ENCODE measurements at regions not wholly inside any gene's neighbourhood (a gene's known extent, or its start where the extent isn't known, plus 50 kb on each side); places are given as distances from the start of the nearest gene placed in this dataset.

DNA sequence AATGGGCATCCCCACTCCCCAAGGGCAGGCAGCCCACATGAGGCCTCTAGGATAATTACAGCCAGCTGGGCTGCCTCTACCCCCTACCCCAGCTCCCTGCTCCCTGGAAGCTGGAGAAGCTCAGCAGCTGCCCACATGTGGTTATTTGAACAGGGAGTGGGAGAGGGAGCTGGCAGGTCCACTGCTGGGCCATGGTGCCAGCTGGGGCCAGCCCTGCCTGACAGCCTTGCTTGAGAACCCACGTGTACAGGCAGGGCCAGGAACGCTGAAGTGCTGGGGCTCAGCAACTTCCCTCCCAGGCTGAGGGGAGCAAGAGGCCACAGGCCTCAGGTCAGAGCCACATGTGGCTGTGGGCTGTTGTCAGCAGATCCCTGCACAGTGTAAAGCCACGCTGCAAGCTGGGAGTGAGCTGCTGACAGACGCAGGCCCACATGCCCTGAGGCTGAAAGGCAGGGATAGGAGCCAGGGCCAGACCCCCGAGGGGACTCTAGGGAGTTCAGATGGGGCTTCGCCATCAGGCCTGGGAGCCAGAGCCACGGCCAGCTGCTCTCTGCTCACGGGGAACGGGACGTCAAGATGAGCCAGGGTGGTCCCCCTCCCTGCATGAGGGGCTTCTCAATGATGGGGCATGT lies 129.0 kb downstream of the SYF2 start:
- no peak for DNase-seq (ENCODE audit: low spot score)

DNA sequence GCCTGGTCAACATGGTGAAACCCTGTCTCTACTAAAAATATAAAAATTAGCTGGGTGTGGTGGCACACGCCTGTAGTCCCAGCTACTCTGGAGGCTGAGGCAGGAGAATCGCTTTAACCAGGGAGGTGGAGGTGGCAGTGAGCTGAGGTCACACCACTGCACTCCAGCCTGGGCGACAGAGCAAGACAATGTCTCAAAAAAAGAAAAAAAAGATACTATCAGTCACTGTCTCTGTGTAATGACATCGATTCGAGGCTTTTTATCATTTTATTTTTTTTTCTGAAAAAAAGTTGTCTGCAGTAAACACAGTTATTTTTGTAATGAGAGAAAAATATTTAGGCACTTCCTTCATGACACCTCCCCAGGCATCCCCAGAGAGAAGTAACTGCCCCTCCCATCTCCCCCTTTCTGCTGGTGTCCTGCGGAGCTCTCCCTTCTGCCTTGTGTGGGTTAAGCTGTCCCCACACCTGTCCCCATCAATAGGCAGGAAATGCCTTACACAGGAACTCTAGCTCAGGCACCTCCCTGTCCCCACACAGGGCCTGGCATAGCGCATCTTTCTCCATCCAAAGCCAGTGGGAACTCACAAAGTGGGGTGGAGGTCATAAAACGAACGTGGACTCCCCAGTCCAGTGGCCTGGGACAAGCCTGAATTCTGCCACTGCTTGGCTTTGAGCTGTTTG lies 132.0 kb downstream of the SYF2 start:
- DNase-seq (ENCODE audit: low spot score): no peak

DNA sequence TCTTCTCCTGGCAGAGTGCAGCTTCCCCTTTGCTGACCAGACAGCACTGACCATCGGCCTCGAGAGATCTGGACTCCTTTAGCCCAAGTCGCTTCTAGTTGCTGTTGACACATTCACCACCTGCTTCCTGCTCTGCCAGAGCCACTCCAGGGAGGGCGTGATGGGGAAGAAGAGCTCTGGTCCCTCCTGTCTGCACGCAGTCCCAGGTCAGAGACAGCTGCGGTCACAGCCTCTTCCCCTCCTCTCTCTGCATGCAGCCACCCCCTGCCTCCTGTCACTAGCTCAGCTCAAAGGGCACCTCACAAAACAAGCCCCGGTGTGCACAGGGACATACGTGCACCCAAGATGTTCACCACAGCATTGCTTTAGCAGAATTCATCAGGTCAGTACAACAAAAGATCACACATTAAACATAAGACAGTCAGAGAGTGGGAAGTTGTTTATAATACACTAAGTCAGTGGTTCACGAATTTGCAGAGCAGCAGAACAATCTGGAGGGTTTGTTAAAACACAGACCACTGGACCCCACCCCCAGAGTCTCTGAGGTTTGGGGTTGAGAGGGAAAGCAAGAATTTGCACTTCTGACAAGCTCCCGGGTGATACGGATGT lies 132.9 kb downstream of the SYF2 start:
- DNase-seq (ENCODE audit: low spot score): no peak

DNA sequence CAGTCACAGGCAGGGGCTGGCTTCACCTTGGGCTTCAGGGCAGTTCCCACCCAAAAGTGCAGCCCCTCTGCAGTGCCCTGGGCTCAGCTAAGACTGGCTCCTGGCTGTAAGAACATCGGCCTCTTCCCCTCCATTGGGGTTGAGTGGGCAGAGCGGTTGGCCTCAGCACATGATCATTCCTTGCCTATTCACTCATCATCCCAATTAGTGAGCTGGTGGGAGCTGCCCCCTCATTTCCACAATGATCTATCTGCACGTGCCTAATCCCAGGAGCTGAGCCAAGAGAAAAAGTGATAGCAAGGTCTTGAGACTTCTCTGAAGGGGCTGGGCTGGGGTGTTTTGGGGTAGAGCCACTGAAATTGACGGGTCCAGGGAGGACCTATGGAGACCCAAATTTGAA lies 133.6 kb downstream of the SYF2 start:
- DNase-seq (ENCODE audit: low spot score): no peak

DNA sequence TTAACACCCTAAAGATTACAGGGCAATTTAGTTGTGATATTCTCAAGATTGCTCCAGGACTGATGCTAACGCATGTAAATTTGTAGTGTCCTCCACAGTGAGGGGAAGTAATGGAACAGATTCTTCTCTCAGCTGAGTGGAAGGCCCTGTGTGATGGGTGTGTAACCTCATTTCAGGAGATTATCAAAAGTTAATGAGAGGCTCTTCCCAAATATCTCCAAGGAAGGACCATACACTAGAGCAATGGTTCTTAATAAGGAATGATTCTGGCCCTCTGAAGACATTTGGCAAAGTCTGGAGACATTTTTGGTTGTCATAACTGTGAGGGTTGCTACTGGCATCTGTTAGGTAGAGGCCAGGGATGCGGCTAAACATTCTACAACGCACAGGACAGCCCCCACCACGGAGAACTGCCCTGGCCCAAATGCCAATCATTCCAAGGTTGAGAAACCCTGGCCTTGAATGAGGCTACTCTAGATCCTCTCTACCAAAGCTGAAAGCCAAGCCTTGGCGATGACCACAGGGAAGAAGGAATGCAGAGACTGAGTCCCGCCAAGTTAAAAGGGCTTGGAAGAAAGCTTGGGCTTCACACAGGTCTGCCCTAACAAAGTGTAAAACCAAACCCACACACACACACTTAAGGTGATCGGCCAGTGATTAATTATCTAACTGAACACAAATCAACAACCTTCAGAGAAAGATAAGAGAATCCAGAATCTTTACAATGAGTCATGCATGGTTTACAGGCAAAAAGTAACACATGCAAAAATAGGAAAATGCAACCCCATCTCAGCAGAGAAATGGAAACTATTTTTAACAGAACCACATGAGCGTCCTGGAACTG lies 135.8 kb downstream of the SYF2 start:
- no peak for DNase-seq (ENCODE audit: low spot score)

DNA sequence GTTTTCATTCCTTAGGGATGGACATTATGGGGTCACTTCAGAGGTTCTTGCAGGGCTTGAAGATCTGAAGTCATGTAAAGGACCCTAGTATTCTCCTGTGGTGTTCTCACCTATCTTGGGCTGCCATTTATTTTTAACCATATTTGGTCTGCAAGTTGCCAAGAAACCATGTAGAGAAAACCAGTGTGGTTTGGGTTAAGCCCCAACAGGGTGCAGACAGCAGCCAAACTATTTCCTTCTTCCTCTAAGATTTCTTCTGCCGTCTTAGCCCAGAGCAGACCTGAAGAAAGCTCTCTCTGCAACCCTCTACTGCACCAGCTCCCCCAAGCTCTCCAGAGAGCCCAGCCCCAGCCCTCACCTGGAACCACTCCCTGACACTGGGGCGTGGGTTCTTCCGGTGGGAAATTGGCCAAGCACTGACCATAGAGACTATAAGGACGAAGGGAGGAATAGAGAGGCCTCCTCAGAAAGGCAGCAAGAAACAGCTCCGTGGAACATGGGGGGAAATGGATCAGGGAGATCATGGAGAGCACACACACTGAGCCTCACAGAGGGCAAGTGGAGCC lies 136.6 kb downstream of the SYF2 start:
- DNase-seq (ENCODE audit: low spot score): no peak

DNA sequence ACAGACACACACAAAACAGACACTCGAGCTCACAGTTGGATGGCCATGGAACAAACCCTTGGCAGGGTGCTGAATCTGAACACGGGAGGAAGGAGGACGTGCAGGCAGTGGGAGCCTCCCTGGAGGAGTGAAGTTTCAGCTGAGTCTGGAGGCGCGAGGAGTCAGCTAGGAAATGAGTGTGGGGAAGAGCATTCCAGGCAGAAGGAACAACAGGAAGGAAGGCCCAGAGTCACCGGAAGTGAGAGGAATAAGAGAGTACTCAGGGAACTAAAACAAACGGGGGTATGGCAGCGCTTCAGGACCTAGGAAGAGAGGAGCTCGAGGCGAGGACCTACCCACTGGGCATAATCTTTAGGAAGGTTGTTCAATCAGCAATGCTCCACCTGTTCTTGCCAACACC lies 137.3 kb downstream of the SYF2 start:
- no peak for DNase-seq (ENCODE audit: low spot score)

DNA sequence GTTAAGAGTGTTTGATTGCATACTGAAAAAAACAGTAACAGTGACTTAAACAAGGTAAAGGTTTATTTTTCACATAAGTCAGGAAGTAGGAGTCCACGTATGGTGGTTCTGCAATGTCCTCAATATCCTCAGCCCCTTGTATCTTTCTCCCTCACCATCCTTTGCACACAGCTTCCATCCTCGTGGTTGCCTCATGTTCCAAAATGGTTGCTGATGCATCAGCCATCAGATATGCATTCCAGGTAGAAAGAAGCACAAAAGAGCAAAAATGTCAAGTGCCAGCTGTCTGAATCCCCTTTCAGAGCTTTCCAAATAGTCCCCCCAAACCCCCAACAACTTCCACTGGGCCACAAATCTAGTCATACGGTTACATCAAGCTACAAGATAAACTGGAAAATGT lies 138.1 kb downstream of the SYF2 start:
- DNase-seq (ENCODE audit: low spot score): no peak

DNA sequence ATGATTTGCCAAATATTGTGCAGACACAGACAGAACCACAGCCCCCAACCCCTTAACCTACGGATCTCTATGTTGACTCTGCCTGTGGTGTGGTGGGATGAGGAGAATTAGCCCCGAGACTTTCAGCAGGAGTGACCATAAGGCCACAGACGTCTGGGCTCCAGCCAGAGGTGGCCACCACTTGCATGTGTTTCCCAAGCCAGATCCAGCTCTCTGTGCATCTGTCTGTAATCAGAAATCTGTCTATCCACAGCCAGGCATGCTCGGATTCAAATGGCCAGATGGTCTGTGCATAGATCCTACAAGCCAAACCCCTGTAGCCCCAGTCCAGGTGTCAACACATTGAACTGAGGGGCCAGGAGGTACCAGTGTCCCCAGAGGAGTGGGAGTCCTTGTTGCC lies 140.6 kb downstream of the SYF2 start:
- no peak for DNase-seq (ENCODE audit: low spot score)

DNA sequence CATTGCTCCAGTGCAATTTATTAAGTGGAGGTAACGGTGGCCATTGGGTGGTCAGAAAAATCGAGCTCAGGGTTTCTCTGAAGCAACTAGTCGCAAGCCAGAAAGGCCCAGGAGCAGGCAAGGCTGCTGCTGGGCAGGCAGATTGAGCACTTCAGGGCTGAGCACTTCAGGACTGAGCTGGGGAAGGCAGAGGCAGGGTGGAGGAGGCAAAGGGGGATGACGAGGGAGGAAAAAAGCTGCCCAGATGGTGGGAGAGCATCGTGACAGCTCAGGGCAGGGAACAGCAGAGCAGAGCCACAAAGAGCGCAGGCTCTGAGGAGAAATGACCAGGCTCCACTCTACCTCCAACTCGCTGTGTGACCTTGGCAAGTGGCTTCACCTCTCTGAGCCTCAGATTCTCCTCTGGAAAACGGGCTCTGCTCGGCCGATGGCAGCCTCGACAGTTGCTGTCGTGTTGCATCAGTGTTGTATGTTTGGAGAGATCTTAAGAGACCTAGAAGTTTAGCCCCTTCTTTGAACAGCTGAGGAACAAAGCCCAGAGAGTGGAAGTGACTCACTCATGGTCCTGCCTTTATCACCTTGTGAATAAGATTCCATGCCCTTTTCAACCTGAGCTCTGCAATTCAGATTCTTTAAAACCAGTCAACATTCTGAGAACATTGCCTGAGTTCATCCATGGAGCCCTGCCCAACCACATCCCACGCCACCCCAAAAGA lies 141.4 kb downstream of the SYF2 start:
- peak; percentile 49 for DNase-seq (ENCODE audit: low spot score)

DNA sequence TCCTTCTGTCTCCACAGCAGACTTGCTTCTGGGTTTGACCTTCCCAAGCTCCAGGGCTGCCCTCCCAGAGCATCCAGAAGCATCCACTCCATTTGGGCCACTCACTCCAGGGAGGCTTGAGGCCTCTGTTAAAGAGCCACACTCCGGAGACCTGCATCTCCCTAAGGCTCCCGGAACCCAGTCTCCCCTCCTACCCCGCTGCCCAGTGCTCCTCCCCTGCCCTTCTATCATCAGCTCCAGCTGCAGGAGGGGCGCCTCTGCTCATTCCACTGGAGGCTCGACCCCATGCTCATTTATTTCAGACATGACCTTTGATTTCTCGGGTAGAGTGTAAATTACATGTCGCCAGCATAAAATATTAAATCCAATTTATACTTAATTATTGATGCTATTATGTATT lies 142.5 kb downstream of the SYF2 start:
- DNase-seq (ENCODE audit: low spot score): no peak

DNA sequence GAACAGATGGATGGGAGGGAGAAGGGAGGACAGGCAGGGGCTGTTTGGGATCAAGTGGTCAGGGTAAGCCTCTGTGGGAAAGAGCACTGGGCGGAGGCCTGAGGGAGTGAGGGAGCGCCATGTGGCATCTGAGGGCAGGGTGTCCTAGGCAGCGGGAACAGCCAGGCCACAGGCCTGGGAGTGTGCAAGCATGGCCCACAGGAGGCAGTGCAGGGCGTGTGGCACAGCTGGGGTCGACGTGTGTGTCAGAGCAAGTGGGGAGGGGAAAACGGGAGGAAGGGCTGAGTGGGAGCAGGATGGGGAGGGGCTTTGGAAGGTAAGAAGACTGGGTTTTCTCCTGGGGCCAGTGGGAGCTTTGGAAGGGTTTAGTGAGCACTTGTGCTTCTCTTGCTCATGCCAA lies 143.4 kb downstream of the SYF2 start:
- no peak for DNase-seq (ENCODE audit: low spot score)

DNA sequence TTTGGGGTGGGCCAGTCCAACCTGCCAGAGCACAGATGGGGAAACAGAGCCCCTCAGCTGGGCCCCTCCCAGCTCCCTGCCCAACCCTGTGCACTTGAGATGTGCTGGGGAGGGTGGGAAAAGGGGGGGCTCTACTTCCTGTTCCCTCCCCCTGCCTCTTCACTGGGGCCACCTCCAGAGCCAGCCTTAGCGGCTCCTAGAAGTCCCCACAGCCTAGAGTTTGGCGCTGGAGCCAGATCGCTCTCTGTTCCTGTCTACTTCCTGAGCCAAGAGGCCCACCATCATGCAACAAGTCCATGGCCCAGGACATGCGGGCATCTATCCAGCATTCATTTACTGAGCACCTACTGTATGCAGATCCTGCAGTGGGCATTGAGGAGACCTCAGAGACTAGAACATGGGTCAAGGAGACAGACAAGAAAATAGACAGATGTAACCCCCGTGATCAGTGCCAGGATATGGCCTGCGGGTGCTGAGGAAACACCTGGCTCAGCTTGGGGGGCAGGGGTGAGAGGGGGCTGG lies 144.1 kb downstream of the SYF2 start:
- DNase-seq (ENCODE audit: low spot score): no peak

DNA sequence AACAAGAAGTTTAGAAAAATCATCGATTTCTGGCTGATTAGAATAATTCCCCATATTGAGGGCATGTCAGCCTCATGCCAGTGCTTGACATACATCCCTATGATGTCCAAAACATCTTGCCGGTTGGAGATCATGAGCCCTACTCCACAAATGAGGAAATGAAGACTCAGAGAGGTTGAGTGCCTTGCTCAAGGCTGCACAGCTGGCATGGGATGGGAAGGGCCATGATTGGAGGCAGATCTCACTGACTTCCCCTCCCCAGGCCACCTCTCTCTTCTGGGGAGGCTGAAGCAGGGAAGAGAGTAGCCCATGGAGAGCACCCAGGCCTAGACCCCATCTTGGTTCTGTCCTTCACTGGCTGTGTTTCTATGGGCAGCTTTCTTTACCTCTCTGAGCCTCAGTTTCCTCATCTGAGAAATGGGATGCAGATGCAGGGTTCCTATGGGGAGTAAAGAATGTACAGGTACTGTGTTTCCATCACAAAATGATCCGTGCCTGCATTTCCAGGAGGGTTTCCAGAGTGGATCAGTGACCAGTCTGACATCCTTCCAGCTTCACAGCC lies 145.7 kb downstream of the SYF2 start:
- DNase-seq (ENCODE audit: low spot score): no peak

DNA sequence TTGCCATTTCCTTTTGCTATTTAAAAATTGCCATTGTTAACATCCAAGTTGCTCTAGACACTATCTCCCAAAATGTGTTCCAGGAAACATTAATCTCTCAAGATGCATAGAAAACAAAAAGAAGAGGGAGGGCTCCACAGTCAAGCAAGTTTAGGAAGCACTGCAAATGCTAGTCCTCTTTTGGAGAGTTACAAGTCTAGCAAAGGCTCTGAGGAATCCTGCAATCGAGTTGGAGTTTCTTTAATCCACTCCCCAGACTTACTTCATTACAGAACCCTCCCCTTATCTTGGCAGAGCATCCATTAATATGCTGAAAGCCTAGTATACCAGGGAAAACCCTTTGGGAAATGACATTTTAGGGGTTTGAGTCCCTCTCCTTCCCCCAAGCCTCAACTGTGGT lies 147.9 kb downstream of the SYF2 start:
- DNase-seq (ENCODE audit: low spot score): no peak

DNA sequence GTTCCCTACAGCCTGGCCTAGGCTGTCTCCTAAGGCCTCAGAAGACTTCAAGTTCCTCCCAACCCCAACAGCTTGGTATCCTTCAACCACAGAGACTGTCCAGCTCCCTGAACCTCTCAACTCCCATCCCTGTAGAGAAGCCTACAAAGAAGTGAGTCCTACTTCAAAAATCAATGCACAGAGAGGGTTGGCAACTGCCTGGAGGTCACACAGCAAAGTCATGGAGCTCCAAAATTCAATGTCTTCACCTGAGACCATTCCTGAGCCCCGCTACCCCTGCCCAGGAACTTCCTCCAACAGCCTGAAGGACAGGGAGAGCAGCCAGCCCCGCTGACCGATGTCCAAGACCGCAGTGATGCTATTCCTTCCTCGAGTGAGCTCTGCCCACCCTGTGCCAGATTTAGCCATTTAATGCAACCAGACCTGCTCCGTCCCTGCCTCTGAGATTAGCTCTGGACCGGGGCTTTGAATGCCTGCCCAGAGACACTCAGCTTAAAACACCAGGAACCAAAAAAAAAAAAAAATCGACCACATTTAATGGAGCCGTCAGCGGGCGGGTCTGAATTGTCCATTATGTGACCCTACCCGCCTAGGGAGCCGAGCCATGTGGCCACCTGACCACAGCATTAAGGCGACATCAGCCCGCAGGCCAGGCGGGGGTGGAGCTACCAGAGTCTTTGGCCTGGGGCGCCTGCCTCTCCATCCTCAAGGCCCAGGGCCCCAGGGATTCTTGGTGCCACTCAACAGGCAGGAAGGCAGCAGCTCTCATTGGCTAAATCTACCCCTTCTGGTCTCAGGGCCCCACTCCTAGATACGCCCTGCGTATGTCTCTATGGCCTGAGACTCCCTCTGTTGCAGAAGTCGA lies 148.6 kb downstream of the SYF2 start:
- DNase-seq (ENCODE audit: low spot score): no peak

DNA sequence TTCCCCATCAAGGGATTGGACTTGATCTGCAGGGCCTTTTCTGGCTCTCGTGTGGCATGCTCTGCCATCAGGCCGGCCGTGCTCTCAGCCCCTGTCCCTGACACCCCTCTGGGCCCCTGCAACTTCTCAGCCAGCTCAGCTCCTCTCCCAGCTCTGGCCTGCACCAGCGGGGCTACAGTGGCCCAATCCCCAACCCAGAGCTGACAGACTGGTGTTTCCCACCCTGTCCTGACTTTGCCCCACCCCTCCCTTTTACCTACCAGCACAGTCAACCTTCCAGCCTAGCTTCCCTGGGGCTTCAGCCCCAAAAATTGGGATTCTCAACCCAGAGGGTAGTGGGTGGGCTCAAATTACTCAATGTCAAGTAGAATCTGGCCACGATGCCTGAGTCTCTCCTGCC lies 149.3 kb downstream of the SYF2 start:
- DNase-seq (ENCODE audit: low spot score): no peak

DNA sequence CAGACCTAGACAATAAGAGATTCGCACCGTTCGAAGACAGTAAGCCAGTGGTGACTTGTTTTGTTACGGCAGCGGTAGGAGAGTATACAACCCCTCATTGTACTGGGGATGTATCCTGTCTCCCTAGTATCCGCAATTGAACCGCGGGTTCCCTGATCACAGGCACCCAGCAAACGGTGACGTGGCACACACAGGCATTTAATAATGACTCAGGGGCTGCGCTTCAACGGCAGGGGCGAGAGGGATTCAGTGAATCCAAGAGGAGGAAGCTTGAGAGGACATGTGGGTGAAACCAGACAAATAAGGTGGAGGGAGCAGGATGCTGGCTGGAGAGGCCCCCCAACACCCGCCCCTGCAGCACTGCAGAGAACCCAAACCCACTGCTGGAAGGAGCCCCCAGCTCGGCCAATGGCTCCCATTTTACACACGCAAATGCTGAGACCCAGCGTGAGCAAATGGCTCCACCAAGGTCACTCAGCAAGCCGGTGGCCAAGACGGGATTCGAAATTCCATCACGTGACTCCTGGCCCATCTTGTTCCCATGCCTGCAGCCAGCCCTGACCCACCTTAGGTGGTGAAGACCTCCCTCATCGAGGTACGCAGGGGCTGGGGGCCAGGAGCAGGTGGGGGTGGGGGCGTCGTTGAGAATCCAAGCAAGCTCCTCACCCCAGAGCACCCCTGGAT lies 149.9 kb downstream of the SYF2 start:
- DNase-seq (ENCODE audit: low spot score): no peak

DNA sequence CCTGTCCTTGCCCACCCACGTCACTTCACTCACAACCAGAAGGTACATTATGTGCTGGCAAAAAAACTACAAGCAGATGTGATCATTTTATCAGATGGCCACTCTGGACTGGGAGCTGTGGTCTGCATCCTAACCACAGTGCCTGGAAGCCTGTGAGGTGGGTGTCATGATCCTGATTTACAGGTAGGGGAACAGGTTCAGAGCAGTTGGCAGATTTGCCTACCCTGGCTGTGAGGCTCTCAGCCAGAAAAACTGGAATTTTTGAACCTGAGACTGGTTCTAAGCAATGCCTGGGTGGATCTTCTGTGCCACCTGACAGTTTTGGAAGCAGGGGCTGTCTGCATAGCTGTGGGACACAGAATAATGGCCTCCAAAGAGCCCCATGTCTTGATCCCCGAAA lies 150.8 kb downstream of the SYF2 start:
- DNase-seq (ENCODE audit: low spot score): no peak
